HCT116 (cell line): ENCODE measurements at regions not wholly inside any gene's neighbourhood (a gene's known extent, or its start where the extent isn't known, plus 50 kb on each side); places are given as distances from the start of the nearest gene placed in this dataset.

Source experiments
- ATAC-seq: fragments of 200-7000 bp; cut with Tn5 transposase; 2 replicates; pipeline ENCODE4 v1.9.1; 2020; ENCODE audit warnings: mild to moderate bottlenecking, moderate library complexity
- BruUV-seq: library from RNA; stranded (reverse); fragments of 400-500 nt; replicated peaks from 2 replicates; lab custom pipeline; 2021; lab: Mats Ljungman, UMichigan
- CTCF ChIA-PET: fragments of 300-600 bp; sonication (Branson Sonifier 250); formaldehyde crosslinking; loops from one replicate; lab custom pipeline; 2021; ENCODE audit warnings: antibody characterized with exemption; lab: Charles Lee
- POLR2A ChIA-PET: fragments of 300-600, 350-600 bp; sonication (Branson Sonifier 250); formaldehyde crosslinking; loops from one replicate; lab custom pipeline; 2021; ENCODE audit warnings: antibody characterized with exemption; lab: Charles Lee
- RAD21 ChIA-PET, 2 experiments: fragments of 300-600 bp; sonication (Branson Sonifier 250); formaldehyde crosslinking; loops; one replicate each; lab custom pipeline; 2023; ENCODE audit warnings: low total read pairs in 2 of 2; ENCODE audit not compliant: uncharacterized antibody in 2 of 2, unreplicated experiment in 2 of 2, low non-redundant PET in 1 of 2; lab: Charles Lee
- DNase-seq: peaks from one replicate; pipeline ENCODE4 v3.0.0-alpha.2; 2010; ENCODE audit warnings: low read depth, low spot score
- H2AFZ ChIP-seq: fragments of 200-600 bp; shearing (Covaris generic), sonication (generic); 2 replicates; pipeline ENCODE4 v1.6.1; 2017; ENCODE audit warnings: low read depth, mixed run types, mixed read lengths, antibody characterized with exemption, low read length; ENCODE audit not compliant: poor library complexity, severe bottlenecking
- H3K27ac ChIP-seq: 2 replicates; pipeline ENCODE4 v1.5.1; 2012; ENCODE audit warnings: low read depth, low read length
- H3K27me3 ChIP-seq: fragments of 200-600 bp; sonication (generic); 2 replicates; pipeline ENCODE4 v1.6.1; 2016; ENCODE audit warnings: mixed run types, low read length, mixed read lengths; ENCODE audit not compliant: insufficient read depth
- H3K36me3 ChIP-seq, 2 experiments: fragments of 200-500 bp in 1 of 2; fragments of 200-600 bp in 1 of 2; sonication (Bioruptor generic) in 1 of 2; sonication (generic) in 1 of 2; 2 replicates each; pipeline versions ENCODE4 v1.5.1 to v1.6.1; 2014 to 2016; ENCODE audit warnings: low read length in 2 of 2, inconsistent platforms in 1 of 2, mixed read lengths in 1 of 2, mixed run types in 1 of 2; ENCODE audit not compliant: insufficient read depth in 2 of 2, control insufficient read depth in 1 of 2
- H3K4me1 ChIP-seq, 2 experiments: fragments of 200-600 bp in 1 of 2; sonication (generic) in 1 of 2; 2 replicates each; pipeline versions ENCODE4 v1.5.1 to v1.6.1; 2012 to 2017; ENCODE audit warnings: low read length in 2 of 2, inconsistent platforms in 1 of 2, mild to moderate bottlenecking in 1 of 2, mixed read lengths in 1 of 2, mixed run types in 1 of 2, moderate library complexity in 1 of 2; ENCODE audit not compliant: insufficient read depth in 2 of 2, control insufficient read depth in 1 of 2
- H3K4me2 ChIP-seq: fragments of 200-600 bp; sonication (generic); 2 replicates; pipeline ENCODE4 v1.6.1; 2017; ENCODE audit warnings: mixed run types, low read length, mixed read lengths
- H3K4me3 ChIP-seq, 2 experiments: fragments of 200-600 bp in 1 of 2; sonication (generic) in 1 of 2; replicated peaks in 1 of 2; 2 replicates each; pipeline ENCODE4 v1.5.1; 2011 to 2016; ENCODE audit warnings: low read length in 2 of 2, control low read depth in 1 of 2, low read depth in 1 of 2, mild to moderate bottlenecking in 1 of 2, mixed read lengths in 1 of 2, mixed run types in 1 of 2
- H3K79me2 ChIP-seq: fragments of 200-600 bp; sonication (generic); 2 replicates; pipeline ENCODE4 v1.6.1; 2017; ENCODE audit warnings: mild to moderate bottlenecking, mixed run types, low read length, moderate library complexity, mixed read lengths; ENCODE audit not compliant: insufficient read depth
- H3K9ac ChIP-seq: fragments of 200-600 bp; sonication (generic); 2 replicates; pipeline ENCODE4 v1.6.1; 2016; ENCODE audit warnings: low read length, mixed read lengths
- H3K9me2 ChIP-seq: fragments of 200-600 bp; sonication (generic), shearing (Covaris generic); 2 replicates; pipeline ENCODE4 v1.6.1; 2017; ENCODE audit warnings: mixed run types, mild to moderate bottlenecking, moderate library complexity; ENCODE audit not compliant: insufficient read depth
- H3K9me3 ChIP-seq, 2 experiments: fragments of 200-500 bp in 1 of 2; fragments of 200-600 bp in 1 of 2; sonication (Bioruptor generic) in 1 of 2; sonication (generic) in 1 of 2; 2 replicates each; pipeline ENCODE4 v1.6.1; 2014 to 2017; ENCODE audit warnings: low read length in 2 of 2, mixed read lengths in 2 of 2, inconsistent platforms in 1 of 2, low read depth in 1 of 2, mild to moderate bottlenecking in 1 of 2, mixed run types in 1 of 2, moderate library complexity in 1 of 2; ENCODE audit not compliant: control insufficient read depth in 1 of 2, insufficient read depth in 1 of 2
- H4K20me1 ChIP-seq: fragments of 200-600 bp; sonication (generic), shearing (Covaris generic); 2 replicates; pipeline ENCODE4 v1.6.1; 2017; ENCODE audit warnings: mixed run types, mild to moderate bottlenecking, moderate library complexity; ENCODE audit not compliant: insufficient read depth
- ELF1 ChIP-seq: IDR thresholded peaks from 2 replicates; pipeline ENCODE4 v1.6.1; 2012; ENCODE audit warnings: low read depth, borderline replicate concordance
- EZH2 ChIP-seq: fragments of 200-600 bp; sonication (generic); IDR thresholded peaks from 2 replicates; pipeline ENCODE4 v1.6.1; 2017; ENCODE audit warnings: antibody characterized with exemption, mixed run types
- EZH2phosphoT487 ChIP-seq: fragments of 200-600 bp; IDR thresholded peaks from 2 replicates; pipeline ENCODE4 v1.6.1; 2018; ENCODE audit warnings: antibody characterized with exemption, borderline replicate concordance
- JUND ChIP-seq: IDR thresholded peaks from 2 replicates; pipeline ENCODE4 v1.6.1; 2012
- POLR2AphosphoS5 ChIP-seq: IDR thresholded peaks from 2 replicates; pipeline ENCODE4 v1.6.1; 2011; ENCODE audit warnings: mild to moderate bottlenecking, low read depth, low read length, moderate library complexity
- RAD21 ChIP-seq: IDR thresholded peaks from 2 replicates; pipeline ENCODE4 v1.6.1; 2012; ENCODE audit warnings: low read depth, mild to moderate bottlenecking
- SP1 ChIP-seq: IDR thresholded peaks from 2 replicates; pipeline ENCODE4 v1.6.1; 2012; ENCODE audit warnings: low read depth
- SRF ChIP-seq: IDR thresholded peaks from 2 replicates; pipeline ENCODE4 v1.6.1; 2012; ENCODE audit warnings: low read depth
- intact Hi-C: fragments of 100-400 bp; cut with micrococcal nuclease; formaldehyde crosslinking; loops from 2 replicates; pipeline ENCODE4 v1.10.0; 2022
- TF ChIP-seq, protein P1 (sequence below): IDR thresholded peaks from 2 replicates; pipeline ENCODE4 v1.6.1; 2012
- TF ChIP-seq, protein P2 (sequence below): IDR thresholded peaks from 2 replicates; pipeline ENCODE4 v1.6.1; 2012
- TF ChIP-seq, protein P3 (sequence below): IDR thresholded peaks from 2 replicates; pipeline ENCODE4 v1.6.1; 2011; ENCODE audit warnings: mild to moderate bottlenecking, low read length, moderate library complexity; ENCODE audit not compliant: insufficient replicate concordance; ENCODE audit errors: extremely low read depth

DNA sequence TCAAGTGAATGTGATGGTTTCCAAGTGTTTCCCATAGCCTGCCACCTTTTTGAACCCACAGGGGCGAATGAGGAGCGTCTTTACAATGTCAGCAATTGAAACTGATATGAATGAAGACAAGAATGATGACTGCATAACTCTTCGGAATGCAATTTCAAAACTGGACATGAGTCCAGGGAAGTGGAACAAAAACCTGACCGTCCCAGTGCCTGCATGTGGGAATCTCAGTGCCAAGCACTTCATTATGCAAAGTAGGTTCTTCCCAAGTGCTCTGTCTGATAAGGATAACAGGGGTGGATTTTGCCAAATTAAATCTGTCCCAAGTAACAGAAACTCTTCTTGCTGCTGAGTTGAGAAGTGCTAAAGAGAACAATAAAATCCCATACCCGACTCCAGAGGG is 243.8 kb upstream of the ADAMTS16 start:
- no TSS peak for BruUV-seq
- ChIA-PET POLR2A (no interaction called here), CTCF (no interaction called here)

More for the DNA sequence above, 243.8 kb upstream of the ADAMTS16 start:
- Histone ChIP-seq H3K4me1 (no peaks in the 10 kb centered on the region), H3K27ac (no peak overlapping the region), H3K79me2 (no peaks in the 10 kb centered on the region), H4K20me1 (no peaks in the 10 kb centered on the region), H3K4me2 (no peak overlapping the region), H3K9ac (no peak overlapping the region), H3K27me3 (no peaks in the 10 kb centered on the region), H2AFZ (no peak overlapping the region), H3K9me3 (no peaks in the 10 kb centered on the region), H3K9me2 (no peaks in the 10 kb centered on the region), H3K36me3 (no peaks in the 10 kb centered on the region), H3K4me3 (no peak overlapping the region)
- ATAC-seq (no peak), DNase-seq (no peak)
- RAD21 ChIA-PET: no interaction called here
- TF ChIP-seq, protein P1, sequence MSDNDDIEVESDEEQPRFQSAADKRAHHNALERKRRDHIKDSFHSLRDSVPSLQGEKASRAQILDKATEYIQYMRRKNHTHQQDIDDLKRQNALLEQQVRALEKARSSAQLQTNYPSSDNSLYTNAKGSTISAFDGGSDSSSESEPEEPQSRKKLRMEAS: no peak
- no peak for TF ChIP-seq POLR2AphosphoS5
- TF ChIP-seq RAD21: no peak
- TF ChIP-seq SP1: no peak
- TF ChIP-seq, protein P2, sequence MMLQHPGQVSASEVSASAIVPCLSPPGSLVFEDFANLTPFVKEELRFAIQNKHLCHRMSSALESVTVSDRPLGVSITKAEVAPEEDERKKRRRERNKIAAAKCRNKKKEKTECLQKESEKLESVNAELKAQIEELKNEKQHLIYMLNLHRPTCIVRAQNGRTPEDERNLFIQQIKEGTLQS: no peak
- TF ChIP-seq ELF1: no peak
- TF ChIP-seq, protein P3, sequence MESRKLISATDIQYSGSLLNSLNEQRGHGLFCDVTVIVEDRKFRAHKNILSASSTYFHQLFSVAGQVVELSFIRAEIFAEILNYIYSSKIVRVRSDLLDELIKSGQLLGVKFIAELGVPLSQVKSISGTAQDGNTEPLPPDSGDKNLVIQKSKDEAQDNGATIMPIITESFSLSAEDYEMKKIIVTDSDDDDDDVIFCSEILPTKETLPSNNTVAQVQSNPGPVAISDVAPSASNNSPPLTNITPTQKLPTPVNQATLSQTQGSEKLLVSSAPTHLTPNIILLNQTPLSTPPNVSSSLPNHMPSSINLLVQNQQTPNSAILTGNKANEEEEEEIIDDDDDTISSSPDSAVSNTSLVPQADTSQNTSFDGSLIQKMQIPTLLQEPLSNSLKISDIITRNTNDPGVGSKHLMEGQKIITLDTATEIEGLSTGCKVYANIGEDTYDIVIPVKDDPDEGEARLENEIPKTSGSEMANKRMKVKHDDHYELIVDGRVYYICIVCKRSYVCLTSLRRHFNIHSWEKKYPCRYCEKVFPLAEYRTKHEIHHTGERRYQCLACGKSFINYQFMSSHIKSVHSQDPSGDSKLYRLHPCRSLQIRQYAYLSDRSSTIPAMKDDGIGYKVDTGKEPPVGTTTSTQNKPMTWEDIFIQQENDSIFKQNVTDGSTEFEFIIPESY: no peak
- TF ChIP-seq EZH2phosphoT487: no peak
- no peak for TF ChIP-seq SRF
- TF ChIP-seq EZH2: no peak
- TF ChIP-seq JUND: no peak
- intact Hi-C loops: no loop called here
